ENCODE measurements at regions not wholly inside any gene's neighbourhood (a gene's known extent, or its start where the extent isn't known, plus 50 kb on each side); places are given as distances from the start of the nearest gene placed in this dataset.
"Not testable (repeated sequence)": the region's sequence is repeated elsewhere in the genome, so short reads cannot be mapped to it uniquely, and the experiment has no call there.

DNA sequence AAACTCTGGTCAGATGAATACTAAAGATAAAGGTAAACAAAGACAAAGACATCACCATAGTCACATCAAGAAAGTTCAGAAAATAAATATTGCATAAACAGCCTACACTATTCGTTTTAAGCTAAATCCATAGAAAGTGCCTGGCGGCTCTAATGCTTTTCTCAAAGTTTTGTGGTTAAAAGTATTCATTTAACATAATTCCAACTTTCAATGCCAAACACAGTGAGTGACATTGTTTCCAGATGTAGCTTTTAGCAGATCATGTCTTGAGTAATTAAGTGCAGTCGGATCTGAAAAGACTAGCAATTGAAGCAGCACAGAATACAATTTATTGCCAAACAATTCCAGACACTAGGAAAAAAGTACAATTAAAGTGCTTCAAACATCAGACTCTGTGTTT is 287.1 kb upstream of the ADGRL3 start:
- Histone ChIP-seq H3K4me3 (no peak overlapping the region), H4K20me1 (ENCODE audit: insufficient read depth) (no peaks in the 10 kb centered on the region), H3K79me2 (ENCODE audit: insufficient read depth) (no peaks in the 10 kb centered on the region), H3K9me3 (ENCODE audit: low read depth) (no peaks in the 10 kb centered on the region), H3F3A (ENCODE audit: insufficient read depth) (no peaks in the 10 kb centered on the region), H3K4me2 (ENCODE audit: unreplicated experiment) (no peak overlapping the region), H3K27ac (no peak overlapping the region), H2AFZ (no peak overlapping the region), H3K9ac (no peak overlapping the region), H3K9me2 (ENCODE audit: insufficient read depth) (no peaks in the 10 kb centered on the region), H3K4me1 (ENCODE audit: insufficient read depth) (no peaks in the 10 kb centered on the region), H3K27me3 (replicated peaks; ENCODE audit: insufficient read depth) (no peaks in the 10 kb centered on the region), H3K36me3 (ENCODE audit: low read depth) (no peaks in the 10 kb centered on the region)
- in situ Hi-C loops (cut with MboI): no loop called here
- no peak for TF ChIP-seq EZH2 (IDR thresholded peaks at IDR 0.05; ENCODE audit: insufficient read depth, poor library complexity, severe bottlenecking)
- no peak for TF ChIP-seq EZH2phosphoT487 (IDR thresholded peaks at IDR 0.05; ENCODE audit: insufficient read depth, low read depth)
- DNase-seq: no peak
- 0 to 1% methylated on average over 3 of the region's 3 CpGs for WGBS, 2 experiments (ENCODE audit: low coverage in 1 of 2, low lambda C conversion rate in 2 of 2, missing lambda C conversion rate in 2 of 2)

DNA sequence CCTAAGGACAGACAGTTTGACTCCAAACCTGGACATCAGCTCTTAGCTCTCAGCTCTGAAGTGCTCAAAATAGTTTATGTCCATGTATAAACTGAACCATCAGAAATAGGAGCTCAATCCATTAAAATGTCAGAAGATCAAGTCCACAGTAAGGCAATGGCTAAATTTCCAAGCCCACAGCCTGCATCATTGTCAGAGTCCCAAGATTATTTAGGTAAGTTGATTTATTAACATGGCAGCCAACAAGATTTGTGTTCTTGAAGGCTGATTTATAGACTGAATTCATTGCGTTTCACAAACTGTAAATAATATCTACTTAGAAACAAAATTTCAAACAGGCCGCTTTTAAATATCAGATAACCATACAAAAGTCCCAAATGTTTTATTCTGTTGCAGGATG is 286.5 kb upstream of the ADGRL3 start:
- in situ Hi-C loops (cut with MboI): no loop called here

DNA sequence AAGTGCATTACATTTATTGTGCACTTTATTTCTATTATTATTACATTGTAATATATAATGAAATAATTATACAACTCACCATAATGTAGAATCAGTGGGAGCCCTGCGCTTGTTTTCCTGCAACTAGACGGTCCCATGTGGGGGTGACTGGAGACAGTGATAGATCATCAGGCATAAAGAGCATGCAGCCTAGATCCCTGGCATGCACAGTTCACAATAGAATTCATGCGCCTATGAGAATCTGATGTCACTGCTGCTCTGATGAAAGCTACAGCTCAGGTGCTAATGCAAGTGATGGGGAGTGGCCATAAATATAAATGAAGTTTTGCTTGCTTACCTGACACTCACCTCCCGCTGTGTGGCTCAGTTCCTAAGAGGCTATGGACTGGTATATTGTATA is 278.4 kb upstream of the ADGRL3 start:
- DNase-seq; H3F3A ChIP-seq (ENCODE audit: insufficient read depth); H3K36me3 ChIP-seq (ENCODE audit: low read depth); H3K4me1 ChIP-seq (ENCODE audit: insufficient read depth); in situ Hi-C loops (cut with MboI); H3K27me3 ChIP-seq (replicated peaks; ENCODE audit: insufficient read depth); H3K27ac ChIP-seq; H3K4me3 ChIP-seq; H3K79me2 ChIP-seq (ENCODE audit: insufficient read depth); H3K9ac ChIP-seq; H3K9me2 ChIP-seq (ENCODE audit: insufficient read depth); H2AFZ ChIP-seq; H3K4me2 ChIP-seq (ENCODE audit: unreplicated experiment); H4K20me1 ChIP-seq (ENCODE audit: insufficient read depth); H3K9me3 ChIP-seq (ENCODE audit: low read depth): not testable (repeated sequence)
- whole genome bisulfite sequencing, 2 experiments (ENCODE audit: low coverage in 1 of 2, low lambda C conversion rate in 2 of 2, missing lambda C conversion rate in 2 of 2): 38 to 55% methylated on average over 4 of the region's 4 CpGs

More for the DNA sequence above, 286.5 kb upstream of the ADGRL3 start:
- no peaks in the 10 kb centered on the region for H3F3A ChIP-seq (ENCODE audit: insufficient read depth)
- no peak for DNase-seq
- H3K9me2 ChIP-seq (ENCODE audit: insufficient read depth): no peaks in the 10 kb centered on the region
- no peak overlapping the region for H3K9ac ChIP-seq
- H3K27me3 ChIP-seq (replicated peaks; ENCODE audit: insufficient read depth): no peaks in the 10 kb centered on the region
- no peaks in the 10 kb centered on the region for H3K36me3 ChIP-seq (ENCODE audit: low read depth)
- H3K4me1 ChIP-seq (ENCODE audit: insufficient read depth): no peaks in the 10 kb centered on the region
- WGBS, 2 experiments (ENCODE audit: low coverage in 1 of 2, low lambda C conversion rate in 2 of 2, missing lambda C conversion rate in 2 of 2): 17 to 23% methylated on average over 2 of the region's 2 CpGs
- H3K4me2 ChIP-seq (ENCODE audit: unreplicated experiment): no peak overlapping the region
- H3K27ac ChIP-seq: no peak overlapping the region
- no peaks in the 10 kb centered on the region for H4K20me1 ChIP-seq (ENCODE audit: insufficient read depth)
- no peak overlapping the region for H2AFZ ChIP-seq
- no peak overlapping the region for H3K4me3 ChIP-seq
- H3K79me2 ChIP-seq (ENCODE audit: insufficient read depth): no peaks in the 10 kb centered on the region
- no peak for TF ChIP-seq EZH2 (IDR thresholded peaks at IDR 0.05; ENCODE audit: insufficient read depth, poor library complexity, severe bottlenecking)
- no peak for TF ChIP-seq EZH2phosphoT487 (IDR thresholded peaks at IDR 0.05; ENCODE audit: insufficient read depth, low read depth)
- H3K9me3 ChIP-seq (ENCODE audit: low read depth): no peaks in the 10 kb centered on the region

DNA sequence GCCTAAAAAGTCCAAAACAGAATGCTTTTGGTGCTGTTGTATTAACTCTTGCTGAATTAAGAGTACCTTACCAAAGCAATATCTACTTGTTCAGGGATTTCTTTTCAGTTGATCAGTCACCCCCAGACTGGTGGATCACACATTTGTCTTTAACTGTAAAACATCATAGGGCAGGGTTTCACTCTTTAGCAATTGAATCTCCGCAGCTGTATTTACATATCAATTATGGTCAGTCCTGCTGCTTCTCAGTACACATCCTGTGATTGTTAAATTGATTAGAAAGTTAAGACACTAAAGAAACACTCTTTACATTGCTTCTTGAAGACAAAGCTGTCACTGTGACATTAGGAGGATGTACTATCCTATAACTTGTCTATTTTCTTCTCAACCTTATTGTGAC is 277.1 kb upstream of the ADGRL3 start:
- no peaks in the 10 kb centered on the region for H3K79me2 ChIP-seq (ENCODE audit: insufficient read depth)
- H3K27me3 ChIP-seq (replicated peaks; ENCODE audit: insufficient read depth): no peaks in the 10 kb centered on the region
- H3K9ac ChIP-seq: no peak overlapping the region
- in situ Hi-C loops (cut with MboI): no loop called here
- no peaks in the 10 kb centered on the region for H3K9me3 ChIP-seq (ENCODE audit: low read depth)
- no peaks in the 10 kb centered on the region for H3K4me1 ChIP-seq (ENCODE audit: insufficient read depth)
- no peak for TF ChIP-seq EZH2 (IDR thresholded peaks at IDR 0.05; ENCODE audit: insufficient read depth, poor library complexity, severe bottlenecking)
- TF ChIP-seq EZH2phosphoT487 (IDR thresholded peaks at IDR 0.05; ENCODE audit: insufficient read depth, low read depth): no peak
- no peak overlapping the region for H3K27ac ChIP-seq
- H2AFZ ChIP-seq: no peak overlapping the region
- H3K4me2 ChIP-seq (ENCODE audit: unreplicated experiment): no peak overlapping the region
- no peaks in the 10 kb centered on the region for H3F3A ChIP-seq (ENCODE audit: insufficient read depth)
- H3K36me3 ChIP-seq (ENCODE audit: low read depth): no peaks in the 10 kb centered on the region
- 26 to 33% methylated on average over 1 of the region's 1 CpG for WGBS, 2 experiments (ENCODE audit: low coverage in 1 of 2, low lambda C conversion rate in 2 of 2, missing lambda C conversion rate in 2 of 2)
- no peaks in the 10 kb centered on the region for H3K9me2 ChIP-seq (ENCODE audit: insufficient read depth)
- DNase-seq: no peak
- no peak overlapping the region for H3K4me3 ChIP-seq
- H4K20me1 ChIP-seq (ENCODE audit: insufficient read depth): no peaks in the 10 kb centered on the region

DNA sequence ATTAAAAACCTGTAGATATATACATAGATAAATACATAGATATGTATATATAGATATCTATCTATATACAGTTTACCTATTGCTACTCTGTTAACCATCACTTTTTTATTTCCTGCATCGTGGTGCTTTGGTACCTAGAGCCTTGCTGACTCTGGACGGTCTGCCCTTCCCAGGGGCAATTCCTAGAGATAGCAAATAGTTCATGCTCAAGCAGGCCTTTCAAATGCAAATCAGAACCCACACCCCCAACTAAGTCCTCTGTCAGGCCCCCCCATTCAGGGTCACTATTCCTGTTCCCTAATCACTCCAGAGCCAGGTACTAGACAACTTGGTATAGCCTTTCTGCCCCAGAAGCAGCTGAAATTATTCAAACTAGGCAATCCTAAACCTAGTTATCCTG is 273.5 kb upstream of the ADGRL3 start:
- no peaks in the 10 kb centered on the region for H3K27me3 ChIP-seq (replicated peaks; ENCODE audit: insufficient read depth)
- WGBS, 2 experiments (ENCODE audit: low coverage in 1 of 2, low lambda C conversion rate in 2 of 2, missing lambda C conversion rate in 2 of 2): 7 to 16% methylated on average over 2 of the region's 2 CpGs
- no peak overlapping the region for H3K27ac ChIP-seq
- no peaks in the 10 kb centered on the region for H3F3A ChIP-seq (ENCODE audit: insufficient read depth)
- H3K36me3 ChIP-seq (ENCODE audit: low read depth): no peaks in the 10 kb centered on the region
- H3K9ac ChIP-seq: no peak overlapping the region
- H2AFZ ChIP-seq: no peak overlapping the region
- no peaks in the 10 kb centered on the region for H3K9me2 ChIP-seq (ENCODE audit: insufficient read depth)
- H3K79me2 ChIP-seq (ENCODE audit: insufficient read depth): no peaks in the 10 kb centered on the region
- H3K4me2 ChIP-seq (ENCODE audit: unreplicated experiment): no peak overlapping the region
- no peaks in the 10 kb centered on the region for H3K9me3 ChIP-seq (ENCODE audit: low read depth)
- no peak for TF ChIP-seq EZH2 (IDR thresholded peaks at IDR 0.05; ENCODE audit: insufficient read depth, poor library complexity, severe bottlenecking)
- no peak for TF ChIP-seq EZH2phosphoT487 (IDR thresholded peaks at IDR 0.05; ENCODE audit: insufficient read depth, low read depth)
- DNase-seq: no peak
- H3K4me1 ChIP-seq (ENCODE audit: insufficient read depth): no peaks in the 10 kb centered on the region
- H3K4me3 ChIP-seq: no peak overlapping the region
- in situ Hi-C loops (cut with MboI): no loop called here
- H4K20me1 ChIP-seq (ENCODE audit: insufficient read depth): no peaks in the 10 kb centered on the region

Measured in GM23248 (cell line).